WTC11 (cell line): ENCODE measurements at regions not wholly inside any gene's neighbourhood (a gene's known extent, or its start where the extent isn't known, plus 50 kb on each side); places are given as distances from the start of the nearest gene placed in this dataset.

Experiments
- GABPB1 ChIP-seq: sonication (generic); formaldehyde crosslinking; IDR thresholded peaks from 2 replicates; pipeline ENCODE4 v1.8.1; 2023; ENCODE audit warnings: mild to moderate bottlenecking, missing genetic modification reagents
- NR3C1 ChIP-seq: sonication (generic); formaldehyde crosslinking; conservative IDR thresholded peaks from 2 replicates; pipeline ENCODE4 v1.8.1; 2023; ENCODE audit warnings: low read depth, mild to moderate bottlenecking, missing genetic modification reagents
- SMAD3 ChIP-seq: sonication (generic); formaldehyde crosslinking; IDR thresholded peaks from 2 replicates; pipeline ENCODE4 v1.8.0; 2022; ENCODE audit warnings: missing genetic modification reagents, mild to moderate bottlenecking, borderline replicate concordance
- SP1 ChIP-seq: sonication (generic); formaldehyde crosslinking; conservative IDR thresholded peaks from 2 replicates; pipeline ENCODE4 v1.8.1; 2022; ENCODE audit warnings: missing genetic modification reagents
- TEAD4 ChIP-seq: sonication (generic); formaldehyde crosslinking; IDR thresholded peaks from 2 replicates; pipeline ENCODE4 v1.8.0; 2022; ENCODE audit warnings: mild to moderate bottlenecking, missing genetic modification reagents
- USF2 ChIP-seq: sonication (generic); formaldehyde crosslinking; IDR thresholded peaks from 2 replicates; pipeline ENCODE4 v1.8.1; 2023; ENCODE audit warnings: mild to moderate bottlenecking, missing genetic modification reagents, moderate library complexity
- TF ChIP-seq, protein P1 (sequence below): fragments of 200-600 bp; IDR thresholded peaks from 2 replicates; pipeline ENCODE4 v1.8.0; 2022; ENCODE audit warnings: antibody characterized with exemption

- TF ChIP-seq, protein P1, sequence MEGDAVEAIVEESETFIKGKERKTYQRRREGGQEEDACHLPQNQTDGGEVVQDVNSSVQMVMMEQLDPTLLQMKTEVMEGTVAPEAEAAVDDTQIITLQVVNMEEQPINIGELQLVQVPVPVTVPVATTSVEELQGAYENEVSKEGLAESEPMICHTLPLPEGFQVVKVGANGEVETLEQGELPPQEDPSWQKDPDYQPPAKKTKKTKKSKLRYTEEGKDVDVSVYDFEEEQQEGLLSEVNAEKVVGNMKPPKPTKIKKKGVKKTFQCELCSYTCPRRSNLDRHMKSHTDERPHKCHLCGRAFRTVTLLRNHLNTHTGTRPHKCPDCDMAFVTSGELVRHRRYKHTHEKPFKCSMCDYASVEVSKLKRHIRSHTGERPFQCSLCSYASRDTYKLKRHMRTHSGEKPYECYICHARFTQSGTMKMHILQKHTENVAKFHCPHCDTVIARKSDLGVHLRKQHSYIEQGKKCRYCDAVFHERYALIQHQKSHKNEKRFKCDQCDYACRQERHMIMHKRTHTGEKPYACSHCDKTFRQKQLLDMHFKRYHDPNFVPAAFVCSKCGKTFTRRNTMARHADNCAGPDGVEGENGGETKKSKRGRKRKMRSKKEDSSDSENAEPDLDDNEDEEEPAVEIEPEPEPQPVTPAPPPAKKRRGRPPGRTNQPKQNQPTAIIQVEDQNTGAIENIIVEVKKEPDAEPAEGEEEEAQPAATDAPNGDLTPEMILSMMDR: no peak
- TF ChIP-seq SMAD3 (no peak), TEAD4 (CRISPR knock-in tag) (no peak), NR3C1 (CRISPR knock-in tag) (no peak), SP1 (CRISPR knock-in tag) (no peak), USF2 (CRISPR knock-in tag) (no peak), GABPB1 (no peak)
These were observed 108.5 kb upstream of the ADAMTS16 start for GRCh38 chr5:5031665-5032064.
